ENCODE measurements at regions not wholly inside any gene's neighbourhood (a gene's known extent, or its start where the extent isn't known, plus 50 kb on each side); places are given as distances from the start of the nearest gene placed in this dataset.

- DNase-seq (ENCODE audit: low read depth): no peak
- no peak overlapping the region for H3K4me3 ChIP-seq (ENCODE audit: low read depth, low read length)
- no peak for TF ChIP-seq CTCF (IDR thresholded peaks at IDR 0.05; ENCODE audit: insufficient read depth, low read depth, low read length, missing control alignments)
These were observed 256.5 kb downstream of the USP25 start for GRCh38 chr21:15986277-15986676.

DNA sequence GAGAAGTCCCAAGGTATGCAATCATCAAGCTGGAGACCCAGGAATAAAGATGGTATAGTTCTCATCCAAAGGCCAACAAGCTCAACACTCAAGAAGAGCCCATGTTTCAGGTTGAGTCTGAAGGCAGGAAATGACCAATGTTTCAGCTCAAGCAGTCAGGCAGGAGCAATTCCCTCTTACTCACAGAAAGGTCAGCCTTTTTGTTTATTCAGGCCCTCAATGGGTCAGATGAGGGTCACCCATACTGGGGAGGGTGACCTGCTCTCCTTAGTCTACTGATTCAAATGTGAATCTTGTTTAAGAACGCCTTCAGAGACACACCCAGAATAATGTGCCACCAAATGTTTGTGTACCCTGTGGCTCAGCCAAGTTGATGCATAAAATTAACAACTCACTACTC, 262.4 kb downstream of the USP25 start:
- H3K4me3 ChIP-seq (ENCODE audit: low read depth, low read length): no peak overlapping the region
- no peak for TF ChIP-seq CTCF (IDR thresholded peaks at IDR 0.05; ENCODE audit: insufficient read depth, low read depth, low read length, missing control alignments)
- DNase-seq (ENCODE audit: low read depth): no peak

DNA sequence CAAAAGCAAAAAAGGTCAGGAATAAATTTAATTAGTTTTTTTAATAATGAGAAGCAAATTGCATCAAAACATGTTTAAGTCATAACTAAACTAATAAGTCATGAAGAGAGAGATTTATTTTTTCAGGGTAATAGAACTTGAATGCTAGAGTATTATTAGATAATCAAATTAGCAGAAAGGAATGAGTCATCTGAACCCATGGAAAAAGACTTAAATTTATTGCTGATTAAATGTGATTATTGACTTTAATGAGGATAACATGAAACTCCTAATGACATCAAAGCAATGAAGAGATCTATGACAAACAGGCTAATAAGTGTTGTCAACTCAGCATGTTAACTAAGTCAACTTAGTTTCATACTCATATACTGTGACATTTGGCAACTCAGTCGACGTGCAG, 264.2 kb downstream of the USP25 start:
- no peak for DNase-seq (ENCODE audit: low read depth)
- TF ChIP-seq CTCF (IDR thresholded peaks at IDR 0.05; ENCODE audit: insufficient read depth, low read depth, low read length, missing control alignments): no peak

GRCh38 chr21:15999741-16000140, 270.0 kb downstream of the USP25 start:
- H3K4me3 ChIP-seq (ENCODE audit: low read depth, low read length): no peak overlapping the region
- no peak for DNase-seq (ENCODE audit: low read depth)
- TF ChIP-seq CTCF (IDR thresholded peaks at IDR 0.05; ENCODE audit: insufficient read depth, low read depth, low read length, missing control alignments): no peak

More for the DNA sequence above, 264.2 kb downstream of the USP25 start:
- H3K4me3 ChIP-seq (ENCODE audit: low read depth, low read length): no peak overlapping the region

- no peak for TF ChIP-seq CTCF (IDR thresholded peaks at IDR 0.05; ENCODE audit: insufficient read depth, low read depth, low read length, missing control alignments)
- H3K4me3 ChIP-seq (ENCODE audit: low read depth, low read length): no peak overlapping the region
- DNase-seq (ENCODE audit: low read depth): no peak
These were observed 273.2 kb downstream of the USP25 start for GRCh38 chr21:16002874-16003466.

DNA sequence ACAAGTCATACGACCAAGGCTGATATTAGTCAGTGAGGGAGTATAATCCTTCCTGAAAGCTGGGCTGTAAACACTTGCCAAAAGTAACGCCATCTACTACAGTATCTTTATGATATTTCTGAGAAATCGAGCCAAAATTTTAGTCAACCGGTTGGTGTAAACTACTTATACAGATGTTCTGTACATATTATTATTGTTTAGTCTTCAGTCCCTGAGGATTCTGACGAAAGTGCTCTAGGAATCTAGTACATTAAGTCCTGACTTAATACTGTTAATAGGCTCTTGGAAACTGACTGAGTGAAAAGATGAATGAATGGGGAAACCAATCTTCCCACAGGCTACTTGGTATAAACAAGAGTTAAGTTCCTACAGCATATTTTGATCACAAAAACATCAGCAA, 274.3 kb downstream of the USP25 start:
- DNase-seq (ENCODE audit: low read depth): no peak
- H3K4me3 ChIP-seq (ENCODE audit: low read depth, low read length): no peak overlapping the region
- TF ChIP-seq CTCF (IDR thresholded peaks at IDR 0.05; ENCODE audit: insufficient read depth, low read depth, low read length, missing control alignments): no peak

DNA sequence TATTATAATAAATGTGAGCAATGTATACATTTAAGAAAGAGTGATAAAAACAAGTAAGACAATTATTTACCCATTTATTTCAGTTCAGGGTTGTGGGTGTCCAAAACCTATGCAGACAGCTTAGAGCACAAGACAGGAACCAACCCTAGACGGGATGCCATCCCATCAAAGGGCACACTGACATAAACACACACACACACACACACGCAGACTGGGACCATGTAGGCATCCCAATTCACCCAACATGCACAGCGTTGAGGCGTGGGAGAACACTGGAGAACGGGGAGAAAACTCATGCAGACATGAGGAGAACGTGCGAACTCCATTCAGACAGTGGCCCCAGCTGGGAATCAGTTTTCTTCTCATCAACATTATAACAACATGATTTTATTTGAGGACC, 274.7 kb downstream of the USP25 start:
- no peak overlapping the region for H3K4me3 ChIP-seq (ENCODE audit: low read depth, low read length)
- no peak for TF ChIP-seq CTCF (IDR thresholded peaks at IDR 0.05; ENCODE audit: insufficient read depth, low read depth, low read length, missing control alignments)
- DNase-seq (ENCODE audit: low read depth): no peak
